ENCODE measurements at regions not wholly inside any gene's neighbourhood (a gene's known extent, or its start where the extent isn't known, plus 50 kb on each side); places are given as distances from the start of the nearest gene placed in this dataset.
A peak's percentile ranks its signal among the peaks of the same experiment; 100 is the strongest.

DNA sequence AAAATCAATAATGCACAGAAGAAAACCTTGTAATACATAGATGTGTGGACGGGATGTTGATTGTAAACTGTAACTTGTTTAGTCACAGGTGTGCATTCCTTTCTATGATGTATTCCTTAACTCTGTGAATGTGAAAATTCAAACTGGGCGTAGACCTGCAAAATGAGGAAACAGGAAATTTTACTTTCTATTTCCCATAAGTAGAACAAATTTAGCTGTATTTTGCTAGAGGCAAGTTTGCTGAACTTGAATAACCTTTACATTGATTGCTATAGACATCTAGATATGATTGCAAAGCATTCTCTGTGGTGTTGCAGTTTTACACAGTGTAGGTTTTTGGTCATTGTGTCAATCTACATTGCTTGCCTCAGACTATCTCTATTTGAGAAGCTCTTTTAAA is 368.4 kb upstream of the MAN1A1 start:
- Mint-ChIP-seq H3K27me3 (ENCODE audit: insufficient read depth) (peaks cover under 1% of the 10 kb centered on the region), H3K9me3 (no peaks in the 10 kb centered on the region), H3K36me3 (ENCODE audit: low read depth) (no peaks in the 10 kb centered on the region), H3K4me1 (peaks cover 17% of the 10 kb centered on the region), H3K27ac (no peak overlapping the region), H3K4me3 (no peak overlapping the region)
- Histone ChIP-seq H3K36me3 (ENCODE audit: control insufficient read depth, insufficient read depth, low read length) (no peaks in the 10 kb centered on the region), H3K9ac (ENCODE audit: extremely low read depth, low read length, poor library complexity, severe bottlenecking) (no peak overlapping the region), H3K4me1 (ENCODE audit: control insufficient read depth, insufficient read depth, low read length) (peaks cover 5% of the 10 kb centered on the region), H3K27me3 (ENCODE audit: control insufficient read depth, insufficient read depth, low read length, poor library complexity, severe bottlenecking) (no peaks in the 10 kb centered on the region), H3K27ac (ENCODE audit: low read depth, low read length) (no peak overlapping the region), H3K9me3 (ENCODE audit: control insufficient read depth, low read length) (no peaks in the 10 kb centered on the region), H3K4me3 (ENCODE audit: low read length) (no peak overlapping the region)
- 87 to 100% methylated on average over 2 of the region's 2 CpGs for WGBS, 2 experiments (ENCODE audit: insufficient coverage in 1 of 2, insufficient read length in 1 of 2)
- no peak for TF ChIP-seq CTCF (conservative IDR thresholded peaks at IDR 0.05)
- DNase-seq, result no peak

DNA sequence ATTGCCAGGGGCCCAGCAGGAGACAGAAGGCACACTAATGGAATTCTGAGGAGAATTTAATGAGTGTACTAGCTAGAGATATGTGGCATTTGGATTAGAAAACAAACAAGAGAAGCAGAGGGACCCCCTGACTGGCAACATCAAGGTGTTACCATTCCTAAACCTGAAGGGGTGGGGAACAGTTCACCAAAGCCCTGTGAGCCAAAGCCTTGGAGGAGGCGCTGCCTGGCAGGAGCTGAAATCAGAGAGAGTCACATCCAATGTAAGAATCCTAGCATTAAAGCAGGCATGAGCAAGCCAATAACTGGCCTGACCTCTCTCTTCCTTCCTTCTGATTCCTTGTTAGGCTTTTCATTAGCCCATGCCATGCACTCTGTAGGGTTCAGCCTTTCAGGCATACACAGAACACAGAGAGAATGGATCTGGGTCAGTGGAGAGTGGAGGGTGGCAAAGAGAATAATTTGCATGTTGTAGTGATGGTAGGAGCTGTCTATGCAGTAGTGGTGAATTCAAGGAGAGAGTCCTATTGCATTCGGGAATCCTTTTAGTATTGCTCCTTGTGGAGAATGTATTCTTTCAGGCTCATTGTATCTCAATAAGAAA is 367.2 kb upstream of the MAN1A1 start:
- TF ChIP-seq CTCF (conservative IDR thresholded peaks at IDR 0.05), result no peak
- H3K36me3 Mint-ChIP-seq (ENCODE audit: low read depth), result no peaks in the 10 kb centered on the region
- no peak overlapping the region for H3K27ac ChIP-seq (ENCODE audit: low read depth, low read length)
- no peak overlapping the region for H3K9ac ChIP-seq (ENCODE audit: extremely low read depth, low read length, poor library complexity, severe bottlenecking)
- H3K4me3 ChIP-seq (ENCODE audit: low read length), result no peak overlapping the region
- H3K36me3 ChIP-seq (ENCODE audit: control insufficient read depth, insufficient read depth, low read length), result no peaks in the 10 kb centered on the region
- H3K4me1 ChIP-seq (ENCODE audit: control insufficient read depth, insufficient read depth, low read length), result peaks cover 5% of the 10 kb centered on the region
- no peak overlapping the region for H3K27ac Mint-ChIP-seq
- peak; percentile 69 for DNase-seq
- no peaks in the 10 kb centered on the region for H3K27me3 ChIP-seq (ENCODE audit: control insufficient read depth, insufficient read depth, low read length, poor library complexity, severe bottlenecking)
- 80 to 87% methylated on average over 2 of the region's 2 CpGs for WGBS, 2 experiments (ENCODE audit: insufficient coverage in 1 of 2, insufficient read length in 1 of 2)
- no peaks in the 10 kb centered on the region for H3K9me3 ChIP-seq (ENCODE audit: control insufficient read depth, low read length)
- H3K9me3 Mint-ChIP-seq, result peaks cover 2% of the 10 kb centered on the region
- H3K4me1 Mint-ChIP-seq, result peaks cover 17% of the 10 kb centered on the region
- peaks cover 3% of the 10 kb centered on the region for H3K27me3 Mint-ChIP-seq (ENCODE audit: insufficient read depth)
- H3K4me3 Mint-ChIP-seq, result no peak overlapping the region

DNA sequence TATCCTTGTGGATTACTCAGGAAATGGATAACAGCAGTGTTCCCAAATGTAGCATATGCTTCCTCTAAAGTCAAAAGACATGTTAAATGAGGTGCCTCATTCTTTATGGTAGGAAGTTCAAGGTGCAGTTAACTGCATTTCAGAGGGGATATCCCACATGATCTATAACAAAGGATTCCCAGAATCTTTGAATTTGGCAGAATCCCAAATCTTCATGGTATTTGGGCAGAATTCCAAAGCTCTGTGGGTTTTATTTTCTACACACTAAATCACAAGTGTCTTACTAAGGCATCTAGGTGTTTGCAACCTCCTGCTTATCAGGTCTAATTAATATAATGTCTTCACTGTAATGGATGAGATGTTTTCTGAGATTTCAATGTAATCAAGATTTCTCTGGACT is 364.3 kb upstream of the MAN1A1 start:
- Mint-ChIP-seq H3K27ac (no peak overlapping the region), H3K36me3 (ENCODE audit: low read depth) (no peaks in the 10 kb centered on the region), H3K27me3 (ENCODE audit: insufficient read depth) (peaks cover 3% of the 10 kb centered on the region), H3K9me3 (peaks cover 2% of the 10 kb centered on the region), H3K4me1 (peaks cover 17% of the 10 kb centered on the region), H3K4me3 (no peak overlapping the region)
- no peak for DNase-seq
- no peaks in the 10 kb centered on the region for H3K36me3 ChIP-seq (ENCODE audit: control insufficient read depth, insufficient read depth, low read length)
- H3K9me3 ChIP-seq (ENCODE audit: control insufficient read depth, low read length), result no peaks in the 10 kb centered on the region
- H3K9ac ChIP-seq (ENCODE audit: extremely low read depth, low read length, poor library complexity, severe bottlenecking), result no peak overlapping the region
- H3K4me1 ChIP-seq (ENCODE audit: control insufficient read depth, insufficient read depth, low read length), result peaks cover 5% of the 10 kb centered on the region
- no peak overlapping the region for H3K27ac ChIP-seq (ENCODE audit: low read depth, low read length)
- H3K27me3 ChIP-seq (ENCODE audit: control insufficient read depth, insufficient read depth, low read length, poor library complexity, severe bottlenecking), result no peaks in the 10 kb centered on the region
- H3K4me3 ChIP-seq (ENCODE audit: low read length), result no peak overlapping the region
- no peak for TF ChIP-seq CTCF (conservative IDR thresholded peaks at IDR 0.05)
